CD4-positive, alpha-beta T cell treated with Interleukin-21 for 1 hour (primary cell): ENCODE measurements at regions not wholly inside any gene's neighbourhood (a gene's known extent, or its start where the extent isn't known, plus 50 kb on each side); places are given as distances from the start of the nearest gene placed in this dataset.
"Not testable (repeated sequence)": the region's sequence is repeated elsewhere in the genome, so short reads cannot be mapped to it uniquely, and the experiment has no call there.

Experiments used
- DNase-seq: peaks from one replicate; pipeline ENCODE4 v3.0.0-alpha.2; 2020

GRCh38 chr13:79907527-79907926 is 426.6 kb downstream of the NDFIP2 start:
- DNase-seq = no peak

GRCh38 chr13:79906345-79906744 is 425.4 kb downstream of the NDFIP2 start:
- DNase-seq = no peak

GRCh38 chr13:79905018-79905417 is 424.1 kb downstream of the NDFIP2 start:
- DNase-seq = no peak

- no peak for DNase-seq
Observed at GRCh38 chr13:79904581-79904980, 423.6 kb downstream of the NDFIP2 start.

- no peak for DNase-seq
Observed at GRCh38 chr13:79901336-79901735, 420.4 kb downstream of the NDFIP2 start.

- DNase-seq = no peak
Observed at GRCh38 chr13:79900356-79900755, 419.4 kb downstream of the NDFIP2 start.

- DNase-seq = no peak
Observed at GRCh38 chr13:79898996-79899395, 418.0 kb downstream of the NDFIP2 start.

- DNase-seq = no peak
Observed at GRCh38 chr13:79898202-79898826, 417.4 kb downstream of the NDFIP2 start.

- no peak for DNase-seq
Observed at GRCh38 chr13:79896851-79897250, 415.9 kb downstream of the NDFIP2 start.

GRCh38 chr13:79895416-79895815 is 414.5 kb downstream of the NDFIP2 start:
- DNase-seq = no peak

GRCh38 chr13:79887278-79887677 is 406.3 kb downstream of the NDFIP2 start:
- not testable (repeated sequence) for DNase-seq

- no peak for DNase-seq
Observed at GRCh38 chr13:79886601-79887000, 405.6 kb downstream of the NDFIP2 start.

- DNase-seq = no peak
Observed at GRCh38 chr13:79884890-79885289, 403.9 kb downstream of the NDFIP2 start.

GRCh38 chr13:79883216-79883615 is 402.3 kb downstream of the NDFIP2 start:
- no peak for DNase-seq

- no peak for DNase-seq
Observed at GRCh38 chr13:79880818-79881217, 399.9 kb downstream of the NDFIP2 start.

GRCh38 chr13:79874396-79875360 is 393.7 kb downstream of the NDFIP2 start:
- DNase-seq = no peak

GRCh38 chr13:79871594-79871993 is 390.6 kb downstream of the NDFIP2 start:
- no peak for DNase-seq

GRCh38 chr13:79870766-79871165 is 389.8 kb downstream of the NDFIP2 start:
- no peak for DNase-seq

GRCh38 chr13:79870123-79870522 is 389.2 kb downstream of the NDFIP2 start:
- no peak for DNase-seq

- no peak for DNase-seq
Observed at GRCh38 chr13:79869326-79869725, 388.4 kb downstream of the NDFIP2 start.

- no peak for DNase-seq
Observed at GRCh38 chr13:79867254-79867653, 386.3 kb downstream of the NDFIP2 start.

- no peak for DNase-seq
Observed at GRCh38 chr13:79866436-79866835, 385.5 kb downstream of the NDFIP2 start.

GRCh38 chr13:79862515-79862914 is 381.6 kb downstream of the NDFIP2 start:
- DNase-seq = no peak

- DNase-seq = no peak
Observed at GRCh38 chr13:79861731-79862130, 380.8 kb downstream of the NDFIP2 start.
